IMR-90 (cell line): ENCODE measurements at regions not wholly inside any gene's neighbourhood (a gene's known extent, or its start where the extent isn't known, plus 50 kb on each side); places are given as distances from the start of the nearest gene placed in this dataset.

ENCODE experiments used
- CEBPB ChIP-seq: IDR thresholded peaks from 2 replicates; pipeline ENCODE4 v1.6.1; 2012; ENCODE audit warnings: low read depth, low read length, improper control_type of control experiment
- CHD1 ChIP-seq: IDR thresholded peaks from 2 replicates; pipeline ENCODE4 v1.6.1; 2012; ENCODE audit warnings: low read depth, low read length, improper control_type of control experiment
- ELK1 ChIP-seq: fragments of 150-350 bp; IDR thresholded peaks from 2 replicates; pipeline ENCODE4 v1.6.1; 2016; ENCODE audit warnings: low read depth, mild to moderate bottlenecking, low read length, moderate library complexity, borderline replicate concordance
- FOS ChIP-seq: fragments of 150-350 bp; IDR thresholded peaks from 2 replicates; pipeline ENCODE4 v1.6.1; 2016; ENCODE audit warnings: low read depth, low read length
- MAFK ChIP-seq: IDR thresholded peaks from 2 replicates; pipeline ENCODE4 v1.6.1; 2012; ENCODE audit warnings: low read depth, low read length, improper control_type of control experiment
- NFE2L2 ChIP-seq: fragments of 150-350 bp; IDR thresholded peaks from 2 replicates; pipeline ENCODE4 v1.6.1; 2016; ENCODE audit warnings: low read depth, mild to moderate bottlenecking, low read length
- POLR2A ChIP-seq: IDR thresholded peaks from 2 replicates; pipeline ENCODE4 v1.6.1; 2012; ENCODE audit warnings: mild to moderate bottlenecking, low read depth, low read length
- RAD21 ChIP-seq: IDR thresholded peaks from 2 replicates; pipeline ENCODE4 v1.6.1; 2012; ENCODE audit warnings: low read length, improper control_type of control experiment
- RFX5 ChIP-seq: IDR thresholded peaks from 2 replicates; pipeline ENCODE4 v1.8.0; 2012; ENCODE audit warnings: low read depth, mild to moderate bottlenecking, low read length, moderate library complexity
- TF ChIP-seq, protein P1 (sequence below): conservative IDR thresholded peaks from 2 replicates; pipeline ENCODE4 v1.5.1; 2012; ENCODE audit warnings: mild to moderate bottlenecking, low read depth, low read length, improper control_type of control experiment
- TF ChIP-seq, protein P2 (sequence below): fragments of 150-350 bp; IDR thresholded peaks from 2 replicates; pipeline ENCODE4 v1.6.1; 2017; ENCODE audit warnings: mild to moderate bottlenecking, antibody characterized with exemption, low read length, low read depth

- no peak for TF ChIP-seq ELK1
- no peak for TF ChIP-seq POLR2A
- TF ChIP-seq, protein P1, sequence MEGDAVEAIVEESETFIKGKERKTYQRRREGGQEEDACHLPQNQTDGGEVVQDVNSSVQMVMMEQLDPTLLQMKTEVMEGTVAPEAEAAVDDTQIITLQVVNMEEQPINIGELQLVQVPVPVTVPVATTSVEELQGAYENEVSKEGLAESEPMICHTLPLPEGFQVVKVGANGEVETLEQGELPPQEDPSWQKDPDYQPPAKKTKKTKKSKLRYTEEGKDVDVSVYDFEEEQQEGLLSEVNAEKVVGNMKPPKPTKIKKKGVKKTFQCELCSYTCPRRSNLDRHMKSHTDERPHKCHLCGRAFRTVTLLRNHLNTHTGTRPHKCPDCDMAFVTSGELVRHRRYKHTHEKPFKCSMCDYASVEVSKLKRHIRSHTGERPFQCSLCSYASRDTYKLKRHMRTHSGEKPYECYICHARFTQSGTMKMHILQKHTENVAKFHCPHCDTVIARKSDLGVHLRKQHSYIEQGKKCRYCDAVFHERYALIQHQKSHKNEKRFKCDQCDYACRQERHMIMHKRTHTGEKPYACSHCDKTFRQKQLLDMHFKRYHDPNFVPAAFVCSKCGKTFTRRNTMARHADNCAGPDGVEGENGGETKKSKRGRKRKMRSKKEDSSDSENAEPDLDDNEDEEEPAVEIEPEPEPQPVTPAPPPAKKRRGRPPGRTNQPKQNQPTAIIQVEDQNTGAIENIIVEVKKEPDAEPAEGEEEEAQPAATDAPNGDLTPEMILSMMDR: no peak
- TF ChIP-seq CHD1: no peak
- no peak for TF ChIP-seq NFE2L2
- TF ChIP-seq, protein P2, sequence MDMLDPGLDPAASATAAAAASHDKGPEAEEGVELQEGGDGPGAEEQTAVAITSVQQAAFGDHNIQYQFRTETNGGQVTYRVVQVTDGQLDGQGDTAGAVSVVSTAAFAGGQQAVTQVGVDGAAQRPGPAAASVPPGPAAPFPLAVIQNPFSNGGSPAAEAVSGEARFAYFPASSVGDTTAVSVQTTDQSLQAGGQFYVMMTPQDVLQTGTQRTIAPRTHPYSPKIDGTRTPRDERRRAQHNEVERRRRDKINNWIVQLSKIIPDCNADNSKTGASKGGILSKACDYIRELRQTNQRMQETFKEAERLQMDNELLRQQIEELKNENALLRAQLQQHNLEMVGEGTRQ: no peak
- no peak for TF ChIP-seq CEBPB
- TF ChIP-seq FOS: no peak
- TF ChIP-seq RFX5: no peak
- TF ChIP-seq MAFK: no peak
- TF ChIP-seq RAD21: no peak
These were observed 699.9 kb downstream of the MTRR start for GRCh38 chr5:8568858-8569257.
